ENCODE measurements at regions not wholly inside any gene's neighbourhood (a gene's known extent, or its start where the extent isn't known, plus 50 kb on each side); places are given as distances from the start of the nearest gene placed in this dataset.

- TF ChIP-seq CTCF (IDR thresholded peaks at IDR 0.05; ENCODE audit: low read depth, low read length), result peak; percentile 55
- no peak for DNase-seq (ENCODE audit: extremely low read depth, low read depth)
These were observed 105.4 kb upstream of the MCHR2 start for GRCh38 chr6:100099189-100100074.

- TF ChIP-seq CTCF (IDR thresholded peaks at IDR 0.05; ENCODE audit: low read depth, low read length), result no peak
These were observed 102.9 kb upstream of the MCHR2 start for GRCh38 chr6:100096936-100097335.

GRCh38 chr6:100096341-100096740 lies 102.3 kb upstream of the MCHR2 start:
- TF ChIP-seq CTCF (IDR thresholded peaks at IDR 0.05; ENCODE audit: low read depth, low read length), result no peak
- no peak for DNase-seq (ENCODE audit: extremely low read depth, low read depth)

More at GRCh38 chr6:100096936-100097335, 102.9 kb upstream of the MCHR2 start:
- no peak for DNase-seq (ENCODE audit: extremely low read depth, low read depth)

GRCh38 chr6:100093405-100093804 lies 99.4 kb upstream of the MCHR2 start:
- no peak for TF ChIP-seq CTCF (IDR thresholded peaks at IDR 0.05; ENCODE audit: low read depth, low read length)
- no peak for DNase-seq (ENCODE audit: extremely low read depth, low read depth)

GRCh38 chr6:100088009-100088408 lies 94.0 kb upstream of the MCHR2 start:
- DNase-seq (ENCODE audit: extremely low read depth, low read depth), result peak; percentile 18
- no peak for TF ChIP-seq CTCF (IDR thresholded peaks at IDR 0.05; ENCODE audit: low read depth, low read length)

GRCh38 chr6:100084991-100085364 lies 91.0 kb upstream of the MCHR2 start:
- no peak for TF ChIP-seq CTCF (IDR thresholded peaks at IDR 0.05; ENCODE audit: low read depth, low read length)
- no peak for DNase-seq (ENCODE audit: extremely low read depth, low read depth)

- no peak for TF ChIP-seq CTCF (IDR thresholded peaks at IDR 0.05; ENCODE audit: low read depth, low read length)
- no peak for DNase-seq (ENCODE audit: extremely low read depth, low read depth)
These were observed 90.4 kb upstream of the MCHR2 start for GRCh38 chr6:100084316-100084990.

All from AG09319 (cell line).